Fibroblast of pulmonary artery (primary cell): ENCODE measurements at regions not wholly inside any gene's neighbourhood (a gene's known extent, or its start where the extent isn't known, plus 50 kb on each side); places are given as distances from the start of the nearest gene placed in this dataset.

Experiments
- DNase-seq: peaks from one replicate; pipeline ENCODE4 v3.0.0-alpha.2; 2010; ENCODE audit warnings: low read depth
- H3K4me3 ChIP-seq: replicated peaks from 2 replicates; pipeline ENCODE4 v1.5.1; 2011; ENCODE audit warnings: low read depth, mild to moderate bottlenecking, control low read depth, low read length, moderate library complexity
- CTCF ChIP-seq: IDR thresholded peaks from 2 replicates; pipeline ENCODE4 v1.5.1; 2011; ENCODE audit warnings: mild to moderate bottlenecking, control low read depth, low read length, inconsistent platforms; ENCODE audit errors: missing control alignments

- no peak for TF ChIP-seq CTCF
Observed at GRCh38 chr4:187109636-187110035, 386.0 kb upstream of the FAT1 start.

DNA sequence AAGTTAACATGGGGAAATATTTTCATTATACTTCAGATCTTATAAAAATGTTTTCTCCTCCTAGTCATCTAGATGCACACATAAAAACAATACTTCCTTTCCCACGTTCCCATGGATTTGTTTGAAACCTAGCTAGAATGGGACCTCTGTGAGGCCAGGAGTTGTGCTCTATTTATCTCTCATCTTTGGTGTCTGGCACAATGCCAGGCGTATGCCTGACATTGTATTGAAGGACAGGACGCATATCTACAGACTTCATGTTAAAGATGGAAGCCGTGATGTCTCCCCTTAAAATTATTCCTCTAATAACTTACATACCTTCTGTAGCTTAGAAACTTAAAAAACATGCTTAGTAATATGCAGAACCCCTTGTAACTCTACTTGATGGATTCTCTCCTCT lies 394.5 kb upstream of the FAT1 start:
- H3K4me3 ChIP-seq: no peak overlapping the region
- TF ChIP-seq CTCF: no peak
- no peak for DNase-seq

More at GRCh38 chr4:187109636-187110035, 386.0 kb upstream of the FAT1 start:
- H3K4me3 ChIP-seq: no peak overlapping the region
- DNase-seq: no peak

- H3K4me3 ChIP-seq: no peak overlapping the region
- no peak for DNase-seq
- no peak for TF ChIP-seq CTCF
Observed at GRCh38 chr4:187118602-187119120, 395.0 kb upstream of the FAT1 start.

DNA sequence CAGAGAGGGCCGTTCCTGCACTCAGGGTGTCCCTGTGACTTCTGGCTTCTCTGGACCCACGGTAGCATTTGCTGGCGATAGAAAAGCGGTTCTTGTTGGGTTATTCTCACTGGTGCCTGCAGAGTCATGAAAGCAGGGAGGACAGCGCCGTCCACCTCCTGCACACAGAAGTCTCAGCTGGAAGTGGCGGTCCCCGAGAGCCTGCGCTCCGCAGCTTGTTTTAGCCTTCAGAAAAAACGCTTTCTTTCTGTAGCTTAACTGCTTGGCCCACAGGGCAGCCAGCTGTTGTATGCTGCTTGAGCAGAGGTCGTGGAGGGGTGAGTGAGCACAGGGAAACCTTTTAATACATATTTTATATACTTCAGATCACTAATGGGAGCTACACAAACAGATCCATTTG lies 400.7 kb upstream of the FAT1 start:
- H3K4me3 ChIP-seq: no peak overlapping the region
- no peak for TF ChIP-seq CTCF
- no peak for DNase-seq

GRCh38 chr4:187125062-187125461 lies 401.4 kb upstream of the FAT1 start:
- TF ChIP-seq CTCF: no peak
- H3K4me3 ChIP-seq: no peak overlapping the region
- DNase-seq: no peak

DNA sequence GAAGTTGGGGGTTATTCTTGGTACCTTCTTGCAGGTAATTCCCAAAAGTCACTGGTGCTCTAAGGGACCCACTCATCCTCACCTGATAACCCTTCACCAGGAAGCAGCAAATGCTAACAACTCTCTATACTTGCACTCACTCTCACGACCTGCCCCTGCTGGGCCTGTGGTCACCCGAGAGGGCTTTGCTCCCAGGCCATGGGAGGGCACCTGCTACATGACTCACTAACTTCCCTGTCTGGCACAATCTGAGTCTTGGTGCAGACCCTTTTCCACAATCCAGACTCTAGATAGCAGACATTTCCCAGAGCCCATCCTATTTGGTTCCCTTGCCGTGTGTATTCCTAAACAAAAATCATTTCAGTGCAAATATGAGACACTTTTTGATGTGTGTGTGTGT lies 403.8 kb upstream of the FAT1 start:
- DNase-seq: no peak
- TF ChIP-seq CTCF: no peak

GRCh38 chr4:187128222-187128621 lies 404.6 kb upstream of the FAT1 start:
- peak; percentile 24 for DNase-seq
- H3K4me3 ChIP-seq: no peak overlapping the region
- TF ChIP-seq CTCF: no peak

More for the DNA sequence above, 403.8 kb upstream of the FAT1 start:
- H3K4me3 ChIP-seq: no peak overlapping the region
